ENCODE measurements at regions not wholly inside any gene's neighbourhood (a gene's known extent, or its start where the extent isn't known, plus 50 kb on each side); places are given as distances from the start of the nearest gene placed in this dataset.

GRCh38 chr14:22227084-22227483, 361.9 kb downstream of the DAD1 start:
- TF ChIP-seq, protein P1, sequence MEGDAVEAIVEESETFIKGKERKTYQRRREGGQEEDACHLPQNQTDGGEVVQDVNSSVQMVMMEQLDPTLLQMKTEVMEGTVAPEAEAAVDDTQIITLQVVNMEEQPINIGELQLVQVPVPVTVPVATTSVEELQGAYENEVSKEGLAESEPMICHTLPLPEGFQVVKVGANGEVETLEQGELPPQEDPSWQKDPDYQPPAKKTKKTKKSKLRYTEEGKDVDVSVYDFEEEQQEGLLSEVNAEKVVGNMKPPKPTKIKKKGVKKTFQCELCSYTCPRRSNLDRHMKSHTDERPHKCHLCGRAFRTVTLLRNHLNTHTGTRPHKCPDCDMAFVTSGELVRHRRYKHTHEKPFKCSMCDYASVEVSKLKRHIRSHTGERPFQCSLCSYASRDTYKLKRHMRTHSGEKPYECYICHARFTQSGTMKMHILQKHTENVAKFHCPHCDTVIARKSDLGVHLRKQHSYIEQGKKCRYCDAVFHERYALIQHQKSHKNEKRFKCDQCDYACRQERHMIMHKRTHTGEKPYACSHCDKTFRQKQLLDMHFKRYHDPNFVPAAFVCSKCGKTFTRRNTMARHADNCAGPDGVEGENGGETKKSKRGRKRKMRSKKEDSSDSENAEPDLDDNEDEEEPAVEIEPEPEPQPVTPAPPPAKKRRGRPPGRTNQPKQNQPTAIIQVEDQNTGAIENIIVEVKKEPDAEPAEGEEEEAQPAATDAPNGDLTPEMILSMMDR (IDR thresholded peaks at IDR 0.05; ENCODE audit: extremely low read depth, insufficient read depth, missing control alignments), result no peak
- in situ Hi-C loops (cut with MboI; ENCODE audit: low pct_unique_long_range_greater_than_20kb, low sequenced_read_pairs, unreplicated experiment), result no loop called here
- no peak for DNase-seq (ENCODE audit: low spot score)

DNA sequence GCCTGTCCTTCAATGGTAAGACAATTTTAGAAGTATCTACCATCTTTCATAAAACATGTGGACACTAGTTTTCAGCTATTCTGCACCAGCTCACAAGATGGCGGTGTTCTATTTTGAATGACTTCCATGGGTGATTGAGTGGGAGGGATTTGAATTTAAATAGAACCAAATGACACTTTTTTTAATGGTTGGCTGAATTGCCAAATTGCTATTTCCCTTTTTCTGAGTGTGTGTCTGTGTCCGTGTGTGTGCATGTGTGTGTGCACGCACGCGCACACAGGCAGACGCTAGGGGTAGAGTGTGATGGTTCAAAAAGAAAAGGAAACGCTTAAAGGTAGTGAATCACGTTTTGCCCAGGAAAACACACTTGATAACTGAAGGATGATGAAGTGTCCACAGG, 362.6 kb downstream of the DAD1 start:
- in situ Hi-C loops (cut with MboI; ENCODE audit: low pct_unique_long_range_greater_than_20kb, low sequenced_read_pairs, unreplicated experiment), result no loop called here
- TF ChIP-seq, protein P1 (IDR thresholded peaks at IDR 0.05; ENCODE audit: extremely low read depth, insufficient read depth, missing control alignments), result peak; percentile 36
- no peak for DNase-seq (ENCODE audit: low spot score)

GRCh38 chr14:22225516-22226140, 363.4 kb downstream of the DAD1 start:
- no peak for DNase-seq (ENCODE audit: low spot score)
- in situ Hi-C loops (cut with MboI; ENCODE audit: low pct_unique_long_range_greater_than_20kb, low sequenced_read_pairs, unreplicated experiment), result no loop called here
- TF ChIP-seq, protein P1 (IDR thresholded peaks at IDR 0.05; ENCODE audit: extremely low read depth, insufficient read depth, missing control alignments), result no peak

DNA sequence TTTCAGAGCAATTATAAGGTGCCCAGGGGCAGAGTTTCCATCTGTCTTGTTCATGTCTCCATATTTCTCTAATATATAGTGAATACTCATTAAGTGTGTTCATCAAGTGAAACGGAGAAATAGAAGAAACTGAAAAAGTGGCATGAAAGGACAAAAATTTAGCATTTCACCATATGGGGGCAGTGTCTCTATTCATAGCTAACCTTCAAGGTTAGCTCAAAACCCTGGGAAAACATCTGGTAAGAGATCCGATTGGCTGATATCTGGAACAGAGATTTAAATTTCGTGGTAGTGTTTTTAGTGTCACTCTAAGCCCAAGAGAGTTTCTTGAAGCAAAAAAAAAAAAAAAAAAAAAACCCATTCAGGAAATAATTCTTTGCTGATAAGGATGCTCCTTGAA, 367.5 kb downstream of the DAD1 start:
- peak; percentile 19 for DNase-seq (ENCODE audit: low spot score)
- in situ Hi-C loops (cut with MboI; ENCODE audit: low pct_unique_long_range_greater_than_20kb, low sequenced_read_pairs, unreplicated experiment), result no loop called here

DNA sequence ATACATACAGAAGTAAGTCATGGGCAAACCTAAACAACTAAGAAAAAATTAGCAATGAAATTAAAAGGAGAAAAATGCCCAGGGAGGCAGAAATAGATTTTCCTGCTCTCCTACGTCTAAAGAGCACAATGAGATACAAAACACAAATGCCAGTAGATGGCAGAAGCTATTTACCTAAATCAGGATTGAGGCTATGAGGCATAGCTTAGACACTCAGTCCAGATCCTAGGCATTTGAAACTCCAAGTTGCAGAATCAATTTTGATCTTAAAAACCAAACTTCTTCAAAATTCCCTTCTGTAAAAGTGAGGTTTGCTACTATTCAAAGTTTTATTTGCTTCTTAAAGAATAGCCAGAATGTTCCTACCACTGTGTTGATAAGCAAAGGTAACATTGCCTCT, 368.6 kb downstream of the DAD1 start:
- TF ChIP-seq, protein P1 (IDR thresholded peaks at IDR 0.05; ENCODE audit: extremely low read depth, insufficient read depth, missing control alignments), result no peak
- no peak for DNase-seq (ENCODE audit: low spot score)
- in situ Hi-C loops (cut with MboI; ENCODE audit: low pct_unique_long_range_greater_than_20kb, low sequenced_read_pairs, unreplicated experiment), result no loop called here

More for the DNA sequence above, 367.5 kb downstream of the DAD1 start:
- TF ChIP-seq, protein P1 (IDR thresholded peaks at IDR 0.05; ENCODE audit: extremely low read depth, insufficient read depth, missing control alignments), result peak; percentile 32

DNA sequence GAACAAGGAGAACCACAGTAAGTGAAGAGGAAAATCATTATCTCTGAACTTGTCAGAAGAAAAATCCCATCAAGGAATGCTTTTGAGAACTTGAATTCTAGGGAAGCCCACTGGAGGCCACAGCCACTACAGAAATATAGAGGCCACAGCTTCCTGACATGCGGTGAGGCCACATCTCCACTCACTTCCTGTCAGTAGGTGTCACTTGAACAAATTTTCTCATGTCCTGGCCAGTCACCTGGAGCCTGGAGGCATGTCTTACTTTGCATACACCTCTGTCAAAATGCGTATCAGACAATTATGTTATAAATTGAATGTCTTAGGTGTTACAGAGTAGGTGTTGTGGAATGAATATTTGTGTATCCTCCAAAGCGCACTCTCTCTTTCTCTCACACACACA, 370.3 kb downstream of the DAD1 start:
- in situ Hi-C loops (cut with MboI; ENCODE audit: low pct_unique_long_range_greater_than_20kb, low sequenced_read_pairs, unreplicated experiment), result no loop called here
- no peak for DNase-seq (ENCODE audit: low spot score)
- TF ChIP-seq, protein P1 (IDR thresholded peaks at IDR 0.05; ENCODE audit: extremely low read depth, insufficient read depth, missing control alignments), result no peak

Data from GM13977 (cell line).